Neutrophil (primary cell): ENCODE measurements at regions not wholly inside any gene's neighbourhood (a gene's known extent, or its start where the extent isn't known, plus 50 kb on each side); places are given as distances from the start of the nearest gene placed in this dataset.

Source experiments
- H3K27ac ChIP-seq: fragments of 200-600 bp; sonication (generic); 2 replicates; pipeline ENCODE4 v1.5.1; 2016; ENCODE audit warnings: mild to moderate bottlenecking, moderate library complexity
- H3K27me3 ChIP-seq: fragments of 200-600 bp; sonication (generic); 2 replicates; pipeline ENCODE4 v1.6.0; 2016; ENCODE audit warnings: mild to moderate bottlenecking
- H3K36me3 ChIP-seq: fragments of 200-600 bp; sonication (generic); 2 replicates; pipeline ENCODE4 v1.5.1; 2017
- H3K4me1 ChIP-seq, 2 experiments: fragments of 200-600 bp in 1 of 2; sonication (generic) in 1 of 2; 1 replicate in 1 of 2; 2 replicates in 1 of 2; pipeline versions ENCODE4 v1.5.1 to v1.6.1; 2013 to 2016; ENCODE audit warnings: low read depth in 1 of 2, low read length in 1 of 2, mild to moderate bottlenecking in 1 of 2, moderate library complexity in 1 of 2; ENCODE audit not compliant: control insufficient read depth in 1 of 2, insufficient read depth in 1 of 2
- H3K4me3 ChIP-seq, 2 experiments: fragments of 200-600 bp in 1 of 2; sonication (generic) in 1 of 2; 1 replicate in 1 of 2; 2 replicates in 1 of 2; pipeline ENCODE4 v1.5.1; 2013 to 2016; ENCODE audit warnings: low read depth in 1 of 2, low read length in 1 of 2, mild to moderate bottlenecking in 1 of 2, moderate library complexity in 1 of 2
- H3K9me3 ChIP-seq: fragments of 200-600 bp; sonication (generic); 2 replicates; pipeline ENCODE4 v1.5.1; 2016
- TF ChIP-seq, protein P1 (sequence below): fragments of 200-600 bp; sonication (generic); IDR thresholded peaks from 2 replicates; pipeline ENCODE4 v1.5.1; 2016; ENCODE audit warnings: antibody characterized with exemption

DNA sequence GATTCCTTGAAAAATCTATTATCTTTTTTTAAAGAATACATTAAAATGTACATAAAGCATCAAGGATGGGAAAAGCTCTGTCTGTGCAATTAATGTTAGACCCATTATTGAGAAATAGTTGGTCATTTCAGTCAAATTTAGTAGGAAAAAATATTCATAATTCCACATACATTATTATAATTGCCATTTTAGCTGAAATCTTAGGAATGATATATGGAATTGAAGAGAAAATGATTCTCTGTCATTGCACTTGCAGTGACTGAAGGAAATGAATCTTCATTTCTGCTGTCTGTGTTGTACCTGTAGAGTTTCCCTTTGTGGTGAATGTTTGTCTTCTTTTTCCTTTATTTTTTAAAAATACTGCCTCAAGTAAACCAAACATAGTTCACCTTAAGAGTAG, 473.9 kb downstream of the C3orf38 start:
- H3K9me3 ChIP-seq: no peaks in the 10 kb centered on the region

DNA sequence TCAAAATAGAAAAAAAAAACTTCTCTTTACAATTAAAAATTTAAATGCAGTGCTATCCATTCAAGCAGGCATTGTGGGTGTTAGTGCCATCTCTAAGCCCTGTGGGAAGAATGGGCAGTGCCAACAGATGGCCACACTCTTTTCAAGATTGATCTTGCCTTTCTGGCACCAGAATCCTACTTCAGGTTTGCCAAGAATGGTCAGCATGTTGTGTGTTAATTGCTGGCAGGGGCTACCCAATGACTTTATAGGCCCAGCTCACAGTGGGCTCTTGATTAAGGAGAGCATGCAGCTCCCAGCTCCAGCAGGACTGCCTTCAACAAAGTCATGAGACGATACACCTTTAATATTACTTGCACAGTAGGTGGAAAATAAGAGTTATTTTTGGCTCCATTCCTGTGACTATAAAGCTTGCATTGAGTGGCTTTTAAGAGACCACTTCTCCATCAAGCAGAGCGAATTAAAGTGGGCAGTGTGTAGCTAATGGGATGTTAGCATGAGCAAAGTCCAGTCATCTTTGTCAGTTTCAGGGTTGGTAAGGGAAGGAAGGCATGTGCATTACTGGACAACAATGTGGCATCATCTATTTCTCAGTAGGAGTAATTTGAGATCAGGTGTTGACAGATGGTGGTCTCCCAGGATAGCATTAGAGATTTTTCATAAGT, 476.8 kb downstream of the C3orf38 start:
- H3K36me3 ChIP-seq: no peaks in the 10 kb centered on the region
- no peaks in the 10 kb centered on the region for H3K4me1 ChIP-seq

More for the DNA sequence above, 473.9 kb downstream of the C3orf38 start:
- Histone ChIP-seq H3K27me3 (no peaks in the 10 kb centered on the region), H3K4me1 (no peaks in the 10 kb centered on the region), H3K27ac (no peak overlapping the region), H3K36me3 (no peaks in the 10 kb centered on the region), H3K4me3 (no peak overlapping the region)
- TF ChIP-seq, protein P1, sequence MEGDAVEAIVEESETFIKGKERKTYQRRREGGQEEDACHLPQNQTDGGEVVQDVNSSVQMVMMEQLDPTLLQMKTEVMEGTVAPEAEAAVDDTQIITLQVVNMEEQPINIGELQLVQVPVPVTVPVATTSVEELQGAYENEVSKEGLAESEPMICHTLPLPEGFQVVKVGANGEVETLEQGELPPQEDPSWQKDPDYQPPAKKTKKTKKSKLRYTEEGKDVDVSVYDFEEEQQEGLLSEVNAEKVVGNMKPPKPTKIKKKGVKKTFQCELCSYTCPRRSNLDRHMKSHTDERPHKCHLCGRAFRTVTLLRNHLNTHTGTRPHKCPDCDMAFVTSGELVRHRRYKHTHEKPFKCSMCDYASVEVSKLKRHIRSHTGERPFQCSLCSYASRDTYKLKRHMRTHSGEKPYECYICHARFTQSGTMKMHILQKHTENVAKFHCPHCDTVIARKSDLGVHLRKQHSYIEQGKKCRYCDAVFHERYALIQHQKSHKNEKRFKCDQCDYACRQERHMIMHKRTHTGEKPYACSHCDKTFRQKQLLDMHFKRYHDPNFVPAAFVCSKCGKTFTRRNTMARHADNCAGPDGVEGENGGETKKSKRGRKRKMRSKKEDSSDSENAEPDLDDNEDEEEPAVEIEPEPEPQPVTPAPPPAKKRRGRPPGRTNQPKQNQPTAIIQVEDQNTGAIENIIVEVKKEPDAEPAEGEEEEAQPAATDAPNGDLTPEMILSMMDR: no peak

DNA sequence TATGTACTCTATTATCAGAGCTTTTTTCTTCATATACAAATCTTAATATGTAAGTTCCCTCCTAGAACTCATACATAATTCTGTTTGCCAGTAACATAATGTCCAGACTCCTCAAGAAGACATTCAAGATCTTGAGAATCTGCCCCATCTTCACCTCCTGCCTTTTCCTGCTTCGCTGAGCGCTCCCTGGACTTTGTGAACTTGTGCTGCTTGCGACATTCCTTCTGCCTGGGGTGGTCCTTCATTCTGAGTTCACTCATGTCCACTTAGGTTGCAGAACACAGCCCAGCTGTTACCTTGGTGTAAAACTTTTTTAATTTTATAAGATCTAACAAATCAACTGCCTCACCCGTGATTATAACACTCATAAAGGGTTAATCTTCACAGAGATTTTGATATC, 478.5 kb upstream of the EPHA3 start:
- no peak overlapping the region for H3K4me3 ChIP-seq
- no peak overlapping the region for H3K27ac ChIP-seq
- no peaks in the 10 kb centered on the region for H3K9me3 ChIP-seq
- no peaks in the 10 kb centered on the region for H3K36me3 ChIP-seq
- no peaks in the 10 kb centered on the region for H3K27me3 ChIP-seq
- TF ChIP-seq, protein P1: no peak
- no peaks in the 10 kb centered on the region for H3K4me1 ChIP-seq

More for the DNA sequence above, 476.8 kb downstream of the C3orf38 start:
- Histone ChIP-seq H3K9me3 (no peaks in the 10 kb centered on the region), H3K4me3 (no peak overlapping the region), H3K27me3 (no peaks in the 10 kb centered on the region), H3K27ac (no peak overlapping the region)
- TF ChIP-seq, protein P1: no peak

DNA sequence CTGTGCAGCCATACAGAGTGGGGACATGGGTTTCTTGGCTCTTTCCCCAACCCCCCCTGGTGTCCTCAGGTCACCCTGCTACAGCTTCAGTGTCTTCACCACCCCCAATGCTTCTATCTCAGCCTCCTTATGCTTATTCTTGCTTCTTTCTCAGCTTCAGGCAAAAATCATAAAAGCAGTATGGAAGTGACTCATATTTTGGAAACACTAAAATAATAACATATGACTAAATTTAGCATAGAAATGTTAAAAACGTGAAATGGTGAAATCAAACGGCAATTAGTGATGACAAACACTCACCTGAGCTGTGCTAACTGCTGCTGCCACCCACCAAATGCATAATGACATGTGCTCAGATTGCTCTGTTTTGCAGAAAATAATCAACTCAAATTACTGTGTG, 475.2 kb upstream of the EPHA3 start:
- Histone ChIP-seq H3K27ac (no peak overlapping the region), H3K4me3 (no peak overlapping the region), H3K27me3 (no peaks in the 10 kb centered on the region), H3K9me3 (no peaks in the 10 kb centered on the region), H3K4me1 (no peaks in the 10 kb centered on the region), H3K36me3 (no peaks in the 10 kb centered on the region)
- TF ChIP-seq, protein P1: no peak

DNA sequence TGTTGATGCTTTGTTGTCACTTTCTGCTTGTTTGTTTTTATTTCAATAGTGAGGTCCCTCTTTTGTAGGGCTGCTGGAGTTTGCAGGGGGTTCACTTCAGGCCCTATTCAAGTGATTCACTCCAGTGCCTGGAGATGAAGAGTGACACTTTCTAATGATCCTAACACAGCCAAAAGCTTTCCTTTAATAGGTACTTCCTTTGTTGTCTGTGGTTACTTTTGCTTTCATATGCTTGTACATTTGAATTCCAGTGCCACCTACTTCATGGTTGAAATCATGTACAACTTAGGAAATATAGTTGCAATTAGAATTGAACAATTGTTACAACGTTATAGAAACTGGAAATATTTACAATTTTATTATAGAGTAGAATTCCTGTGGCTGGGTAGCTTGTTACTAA, 466.8 kb upstream of the EPHA3 start:
- Histone ChIP-seq H3K36me3 (no peaks in the 10 kb centered on the region), H3K27ac (no peak overlapping the region), H3K27me3 (no peaks in the 10 kb centered on the region), H3K9me3 (no peaks in the 10 kb centered on the region), H3K4me1 (no peaks in the 10 kb centered on the region), H3K4me3 (no peak overlapping the region)
- TF ChIP-seq, protein P1: no peak
